ENCODE measurements at regions not wholly inside any gene's neighbourhood (a gene's known extent, or its start where the extent isn't known, plus 50 kb on each side); places are given as distances from the start of the nearest gene placed in this dataset.

- Mint-ChIP-seq H3K9me3 (ENCODE audit: unreplicated experiment) (no peaks in the 10 kb centered on the region), H3K4me3 (ENCODE audit: unreplicated experiment) (no peak overlapping the region), H3K36me3 (ENCODE audit: insufficient read depth, unreplicated experiment) (no peaks in the 10 kb centered on the region), H3K4me1 (ENCODE audit: low read depth, unreplicated experiment) (no peaks in the 10 kb centered on the region), H3K27me3 (ENCODE audit: insufficient read depth, unreplicated experiment) (peaks cover 5% of the 10 kb centered on the region), H3K27ac (ENCODE audit: unreplicated experiment) (no peak overlapping the region)
- Histone ChIP-seq H3K27me3 (replicated peaks; ENCODE audit: control insufficient read depth, insufficient read depth, low read length) (no peaks in the 10 kb centered on the region), H3K9me3 (no peaks in the 10 kb centered on the region), H3K4me3 (ENCODE audit: low read depth, low read length) (no peak overlapping the region), H3K4me1 (no peaks in the 10 kb centered on the region), H3K36me3 (ENCODE audit: control insufficient read depth, insufficient read depth, low read length) (no peaks in the 10 kb centered on the region)
- intact Hi-C loops (cut with micrococcal nuclease; ENCODE audit: unreplicated experiment), result no loop called here
- TF ChIP-seq CTCF (IDR thresholded peaks at IDR 0.05; ENCODE audit: insufficient read depth in 1 of 2, low read depth in 1 of 2, low read length in 1 of 2, severe bottlenecking in 1 of 2, unreplicated experiment in 1 of 2), result no peak
- CTCF ChIA-PET, result no interaction called here
- BruUV-seq (replicated peaks), result no TSS peak
- POLR2A ChIA-PET, result no interaction called here
- no peak for DNase-seq
Measured at GRCh38 chr9:119091074-119091473, 278.2 kb downstream of the BRINP1 start.

GRCh38 chr9:119092125-119092524 is 277.1 kb downstream of the BRINP1 start:
- no peak for TF ChIP-seq CTCF (IDR thresholded peaks at IDR 0.05; ENCODE audit: insufficient read depth in 1 of 2, low read depth in 1 of 2, low read length in 1 of 2, severe bottlenecking in 1 of 2, unreplicated experiment in 1 of 2)
- intact Hi-C loops (cut with micrococcal nuclease; ENCODE audit: unreplicated experiment), result no loop called here
- Mint-ChIP-seq H3K4me3 (ENCODE audit: unreplicated experiment) (no peak overlapping the region), H3K4me1 (ENCODE audit: low read depth, unreplicated experiment) (no peaks in the 10 kb centered on the region), H3K36me3 (ENCODE audit: insufficient read depth, unreplicated experiment) (no peaks in the 10 kb centered on the region), H3K27me3 (ENCODE audit: insufficient read depth, unreplicated experiment) (peaks cover 3% of the 10 kb centered on the region), H3K9me3 (ENCODE audit: unreplicated experiment) (no peaks in the 10 kb centered on the region), H3K27ac (ENCODE audit: unreplicated experiment) (no peak overlapping the region)
- BruUV-seq (replicated peaks), result no TSS peak
- Histone ChIP-seq H3K27me3 (replicated peaks; ENCODE audit: control insufficient read depth, insufficient read depth, low read length) (no peaks in the 10 kb centered on the region), H3K9me3 (no peaks in the 10 kb centered on the region), H3K4me3 (ENCODE audit: low read depth, low read length) (no peak overlapping the region), H3K36me3 (ENCODE audit: control insufficient read depth, insufficient read depth, low read length) (no peaks in the 10 kb centered on the region), H3K4me1 (no peaks in the 10 kb centered on the region)
- DNase-seq, result no peak
- POLR2A ChIA-PET, result interaction anchor here (0.6 kb wide), 1 partner anchor 32 kb away, joined by 13 read pairs; no protein-coding TSS in a partner anchor
- CTCF ChIA-PET, result no interaction called here

GRCh38 chr9:119094086-119094485 is 275.1 kb downstream of the BRINP1 start:
- intact Hi-C loops (cut with micrococcal nuclease; ENCODE audit: unreplicated experiment), result no loop called here
- Histone ChIP-seq H3K36me3 (ENCODE audit: control insufficient read depth, insufficient read depth, low read length) (no peaks in the 10 kb centered on the region), H3K4me1 (no peaks in the 10 kb centered on the region), H3K9me3 (no peaks in the 10 kb centered on the region), H3K27me3 (replicated peaks; ENCODE audit: control insufficient read depth, insufficient read depth, low read length) (no peaks in the 10 kb centered on the region), H3K4me3 (ENCODE audit: low read depth, low read length) (no peak overlapping the region)
- Mint-ChIP-seq H3K27me3 (ENCODE audit: insufficient read depth, unreplicated experiment) (peaks cover 3% of the 10 kb centered on the region), H3K4me3 (ENCODE audit: unreplicated experiment) (no peak overlapping the region), H3K4me1 (ENCODE audit: low read depth, unreplicated experiment) (no peaks in the 10 kb centered on the region), H3K27ac (ENCODE audit: unreplicated experiment) (no peak overlapping the region), H3K36me3 (ENCODE audit: insufficient read depth, unreplicated experiment) (no peaks in the 10 kb centered on the region), H3K9me3 (ENCODE audit: unreplicated experiment) (no peaks in the 10 kb centered on the region)
- ChIA-PET CTCF (no interaction called here), POLR2A (no interaction called here)
- no TSS peak for BruUV-seq (replicated peaks)
- no peak for TF ChIP-seq CTCF (IDR thresholded peaks at IDR 0.05; ENCODE audit: insufficient read depth in 1 of 2, low read depth in 1 of 2, low read length in 1 of 2, severe bottlenecking in 1 of 2, unreplicated experiment in 1 of 2)
- DNase-seq, result no peak

All from Caco-2 (cell line).